SH-SY5Y (cell line): ENCODE measurements at regions not wholly inside any gene's neighbourhood (a gene's known extent, or its start where the extent isn't known, plus 50 kb on each side); places are given as distances from the start of the nearest gene placed in this dataset.

Experiments
- GATA2 ChIP-seq: IDR thresholded peaks from 2 replicates; pipeline ENCODE4 v1.6.1; 2011; ENCODE audit warnings: mild to moderate bottlenecking, low read depth, low read length
- GATA3 ChIP-seq: IDR thresholded peaks from 2 replicates; pipeline ENCODE4 v1.6.1; 2011; ENCODE audit warnings: low read depth, mild to moderate bottlenecking, low read length, moderate library complexity

- TF ChIP-seq GATA3 = no peak
- no peak for TF ChIP-seq GATA2
Observed at GRCh38 chr22:25331050-25331449, 111.6 kb downstream of the CRYBB2 start.
